GM19025 (cell line): ENCODE measurements at regions not wholly inside any gene's neighbourhood (a gene's known extent, or its start where the extent isn't known, plus 50 kb on each side); places are given as distances from the start of the nearest gene placed in this dataset.

Experiments
- ATAC-seq: cut with Tn5 transposase; IDR thresholded peaks from one replicate; pipeline ENCODE4 v1.9.1; 2021; ENCODE audit warnings: mild to moderate bottlenecking, low read depth, moderate library complexity; ENCODE audit not compliant: unreplicated experiment

- ATAC-seq = no peak
These were observed 63.5 kb upstream of the PITRM1 start for GRCh38 chr10:3235996-3236510.

DNA sequence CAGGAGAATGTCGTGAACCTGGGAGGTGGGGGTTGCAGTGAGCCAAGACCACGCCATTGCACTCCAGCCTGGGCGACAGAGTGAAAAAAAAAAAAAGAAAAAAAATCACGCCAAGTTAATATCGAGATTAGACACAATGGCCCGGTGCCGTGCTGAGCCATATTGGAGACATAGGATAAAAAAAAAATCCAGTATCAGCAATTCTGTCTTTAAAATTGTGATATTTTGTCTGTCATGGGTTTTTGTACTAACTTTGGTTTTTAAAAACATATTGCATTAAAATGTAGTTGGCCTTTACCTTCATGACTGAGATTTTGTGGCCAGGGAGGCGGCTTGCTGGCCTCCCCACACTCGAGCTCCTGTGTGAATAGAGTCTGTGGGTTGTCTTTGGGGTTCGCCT lies 62.8 kb upstream of the PITRM1 start:
- no peak for ATAC-seq

DNA sequence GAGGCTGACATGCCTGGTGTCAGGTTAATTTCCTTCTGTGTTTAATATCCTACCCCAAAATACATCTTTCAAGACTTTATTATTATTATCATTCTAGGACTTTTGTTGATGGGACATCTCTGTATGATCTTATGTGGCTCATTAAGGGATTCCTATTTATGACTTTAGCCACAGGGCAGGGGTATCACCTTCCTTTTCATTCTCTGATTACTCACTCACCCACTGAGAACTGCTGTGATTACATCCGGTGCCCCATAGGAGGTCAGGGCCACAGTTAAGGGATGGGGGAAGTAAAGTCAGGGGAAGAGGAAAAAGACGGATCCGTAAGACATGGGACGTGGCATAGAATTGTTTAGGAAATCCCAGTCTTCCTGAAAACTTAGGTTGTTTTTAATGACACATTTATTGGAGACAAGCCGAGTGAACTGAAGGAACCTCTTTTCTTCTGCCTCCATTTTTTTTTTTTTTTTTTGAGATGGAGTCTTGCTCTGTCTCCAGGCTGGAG lies 61.0 kb upstream of the PITRM1 start:
- no peak for ATAC-seq

DNA sequence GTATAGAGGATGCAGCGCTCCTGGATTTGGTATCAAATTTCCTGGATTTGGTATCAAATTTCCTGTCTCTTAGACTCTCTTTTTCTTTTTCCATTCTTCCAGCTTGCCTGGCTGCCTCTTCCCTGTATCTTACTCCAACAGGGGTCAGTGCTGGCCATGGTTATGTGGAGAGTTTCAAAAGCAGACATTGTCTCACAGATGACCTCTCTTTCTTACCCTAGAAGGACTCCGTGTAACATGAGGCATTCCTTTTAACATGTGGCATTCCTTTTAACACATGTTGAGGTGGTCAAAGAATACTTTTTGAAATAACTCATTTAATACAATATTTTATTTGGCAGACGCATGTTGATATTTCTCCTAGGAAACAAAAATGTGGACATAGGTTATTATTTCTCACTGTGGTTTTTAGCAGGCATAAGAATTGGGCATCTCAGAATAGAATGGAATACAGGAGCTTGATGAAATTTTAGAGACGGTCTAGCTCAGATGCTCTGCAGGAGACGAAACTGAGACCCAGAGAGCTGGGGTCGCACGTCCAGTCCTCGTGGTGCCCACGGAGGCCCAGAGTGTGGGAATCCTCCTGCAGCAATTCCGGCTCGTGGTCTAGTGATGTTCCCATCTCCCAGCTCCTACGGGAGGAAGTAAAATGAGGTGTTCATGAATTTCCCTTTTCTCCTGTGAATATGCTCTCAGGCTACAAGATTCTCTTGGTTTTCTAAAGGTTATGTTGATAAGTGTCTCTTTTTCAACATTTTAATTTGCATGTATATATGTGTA lies 59.6 kb upstream of the PITRM1 start:
- no peak for ATAC-seq

GRCh38 chr10:3229815-3230214 lies 57.2 kb upstream of the PITRM1 start:
- no peak for ATAC-seq

DNA sequence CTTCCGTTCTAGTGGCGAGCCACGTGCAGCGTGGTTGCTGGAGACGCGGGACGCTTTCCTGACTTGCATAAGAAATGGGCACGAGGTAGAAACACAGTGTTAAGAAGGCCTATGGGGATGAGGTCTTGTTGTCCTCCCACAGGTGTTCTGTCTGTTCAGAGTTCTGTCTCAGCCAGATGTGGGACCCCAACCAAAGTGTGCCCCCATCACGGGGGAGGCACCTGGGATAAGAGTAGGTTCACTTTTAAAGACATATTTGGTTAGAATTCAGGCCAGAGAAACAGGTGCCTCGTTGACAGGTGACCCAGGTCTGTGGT lies 56.0 kb upstream of the PITRM1 start:
- ATAC-seq = no peak

DNA sequence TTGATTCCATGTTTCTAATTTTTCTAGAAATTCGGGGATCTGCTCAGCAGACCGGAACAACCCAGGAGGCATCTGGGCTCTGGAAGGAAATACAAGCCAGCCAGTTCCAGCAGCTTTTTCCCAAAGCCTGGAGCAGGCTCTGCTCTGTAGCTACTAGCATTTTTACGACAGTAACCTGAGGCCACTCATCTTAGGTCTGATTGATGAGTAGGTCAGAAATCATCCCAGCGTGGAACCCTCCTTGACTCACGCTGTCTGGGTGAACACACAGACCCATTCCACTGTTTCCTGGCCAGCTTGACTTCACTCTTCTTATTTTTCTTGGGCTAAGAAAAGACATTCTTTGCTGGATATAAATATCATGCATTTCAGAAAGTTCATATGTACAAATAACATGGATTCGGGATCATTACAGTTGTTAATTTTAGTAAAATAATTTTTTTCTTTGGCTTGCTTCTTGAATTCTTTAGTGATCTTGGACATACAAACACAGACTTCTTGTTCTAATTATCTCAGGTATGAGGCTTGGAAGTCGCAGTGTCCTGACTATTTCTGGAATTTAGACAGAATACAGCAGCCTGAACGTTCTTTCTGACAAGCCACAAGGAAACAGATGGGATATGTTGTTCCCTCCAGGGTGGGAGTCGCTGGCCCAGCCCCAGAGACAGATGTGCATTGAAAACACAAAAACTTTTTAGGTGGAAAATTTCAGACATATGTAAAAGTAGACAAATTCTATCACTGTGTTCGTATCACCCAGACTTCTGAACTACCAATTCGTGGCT lies 54.6 kb upstream of the PITRM1 start:
- ATAC-seq = no peak

GRCh38 chr10:3225561-3225960 lies 53.0 kb upstream of the PITRM1 start:
- no peak for ATAC-seq

GRCh38 chr10:3224241-3224640 lies 51.7 kb upstream of the PITRM1 start:
- ATAC-seq = no peak

DNA sequence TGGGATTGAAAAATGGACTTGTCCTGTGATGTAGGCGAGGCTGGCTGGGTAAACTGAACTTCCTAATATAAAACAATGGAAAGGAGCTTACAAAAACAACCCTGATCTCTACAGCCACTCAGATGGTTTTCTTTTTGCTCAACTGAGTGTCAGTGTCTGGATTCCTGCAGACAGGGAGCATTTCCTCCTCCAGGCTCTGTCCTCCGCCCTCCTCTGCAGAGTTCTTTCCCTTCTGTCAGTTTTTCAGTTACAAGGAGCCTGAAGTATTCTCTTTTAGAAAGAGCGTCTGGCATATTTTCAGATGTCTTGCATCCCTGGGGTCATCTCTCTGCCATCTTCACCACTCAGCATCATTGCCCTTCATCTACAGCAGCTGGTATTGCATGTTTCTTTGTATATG lies 50.0 kb upstream of the PITRM1 start:
- ATAC-seq = no peak
